Esophagus muscularis mucosa (tissue), 4 donors: ENCODE measurements at regions not wholly inside any gene's neighbourhood (a gene's known extent, or its start where the extent isn't known, plus 50 kb on each side); places are given as distances from the start of the nearest gene placed in this dataset.
"Not testable (repeated sequence)": the region's sequence is repeated elsewhere in the genome, so short reads cannot be mapped to it uniquely, and the experiment has no call there.

Experiments used
- DNase-seq: peaks from one replicate; pipeline ENCODE4 v3.0.0-alpha.2; 2017; ENCODE audit errors: extremely low spot score
- H3K27ac ChIP-seq, 4 donors: fragments of 200-600 bp; sonication (generic); replicated peaks in 1 of 4; 1 replicate in 3 of 4; 2 replicates in 1 of 4; pipeline ENCODE4 v1.5.1; 2016 to 2019; ENCODE audit warnings: mild to moderate bottlenecking in 1 of 4
- H3K27me3 ChIP-seq, 4 donors: fragments of 200-600 bp; sonication (generic); one replicate each; pipeline versions ENCODE4 v1.5.1 to v1.6.0; 2016 to 2019
- H3K36me3 ChIP-seq, 4 donors: fragments of 200-600 bp; sonication (generic); one replicate each; pipeline ENCODE4 v1.5.1; 2016 to 2019
- H3K4me1 ChIP-seq, 4 donors: fragments of 200-600 bp; sonication (generic); one replicate each; pipeline ENCODE4 v1.5.1; 2016 to 2019
- H3K4me3 ChIP-seq, 4 donors: fragments of 200-600 bp; sonication (generic); 1 replicate in 2 of 4; 2 replicates in 2 of 4; pipeline ENCODE4 v1.5.1; 2016 to 2019; ENCODE audit warnings: mild to moderate bottlenecking in 4 of 4, moderate library complexity in 1 of 4
- H3K9me3 ChIP-seq, 4 donors: fragments of 200-600 bp; sonication (generic); 1 replicate in 3 of 4; 2 replicates in 1 of 4; pipeline ENCODE4 v1.5.1; 2016 to 2019
- CTCF ChIP-seq, 3 experiments: fragments of 200-600 bp in 2 of 3; fragments of 450-650 bp in 1 of 3; sonication (generic) in 2 of 3; IDR thresholded peaks; one replicate each; pipeline ENCODE4 v1.5.1; 2017 to 2019; ENCODE audit warnings: antibody characterized with exemption in 3 of 3, mild to moderate bottlenecking in 2 of 3, moderate library complexity in 1 of 3
- EP300 ChIP-seq: sonication (generic); formaldehyde crosslinking; IDR thresholded peaks from one replicate; pipeline ENCODE4 v1.6.1; 2017; ENCODE audit warnings: antibody characterized with exemption
- POLR2A ChIP-seq: fragments of 450-650 bp; IDR thresholded peaks from one replicate; pipeline ENCODE4 v1.6.1; 2017; ENCODE audit warnings: antibody characterized with exemption, moderate library complexity, mild to moderate bottlenecking, low read depth
- POLR2AphosphoS5 ChIP-seq, 2 donors: sonication (generic); formaldehyde crosslinking; IDR thresholded peaks; one replicate each; pipeline ENCODE4 v1.6.1; 2017; ENCODE audit warnings: antibody characterized with exemption in 2 of 2
- WGBS: methylation state at CpG from one replicate; pipeline ENCODE4 v1.1.5; 2018; 5-methylcytosine and 5-hydroxymethylcytosine counted together
- intact Hi-C: fragments of 100-400 bp; cut with DNase I; formaldehyde crosslinking; loops from one replicate; pipeline ENCODE4 v1.15.1; 2023

GRCh38 chr11:49328485-49329186 is 120.2 kb upstream of the FOLH1 start:
- H3K4me3 ChIP-seq, H3K27me3 ChIP-seq, H3K9me3 ChIP-seq, H3K36me3 ChIP-seq, intact Hi-C loops, H3K27ac ChIP-seq, DNase-seq, H3K4me1 ChIP-seq: not testable (repeated sequence)
- WGBS = 64% methylated on average over 5 of the region's 5 CpGs

- H3K4me1 ChIP-seq, DNase-seq, H3K27ac ChIP-seq, H3K36me3 ChIP-seq, H3K9me3 ChIP-seq, intact Hi-C loops, H3K4me3 ChIP-seq, H3K27me3 ChIP-seq: not testable (repeated sequence)
These were observed 119.4 kb upstream of the FOLH1 start for GRCh38 chr11:49327766-49328165.

- DNase-seq, H3K27ac ChIP-seq, H3K4me1 ChIP-seq, H3K36me3 ChIP-seq, H3K9me3 ChIP-seq, H3K4me3 ChIP-seq, H3K27me3 ChIP-seq, intact Hi-C loops: not testable (repeated sequence)
- 44% methylated on average over 3 of the region's 3 CpGs for WGBS
These were observed 118.2 kb upstream of the FOLH1 start for GRCh38 chr11:49326651-49327050.

- TF ChIP-seq EP300 (no peak), POLR2A (no peak), CTCF (IDR thresholded peaks at IDR 0.05) (no peak), POLR2AphosphoS5 (IDR thresholded peaks at IDR 0.05) (no peak)
- no peak overlapping the region for H3K4me3 ChIP-seq
- H3K27ac ChIP-seq = no peak overlapping the region
- DNase-seq = no peak
- H3K36me3 ChIP-seq = no peaks in the 10 kb centered on the region
- H3K4me1 ChIP-seq = no peaks in the 10 kb centered on the region
- no peaks in the 10 kb centered on the region for H3K27me3 ChIP-seq
- H3K9me3 ChIP-seq = no peaks in the 10 kb centered on the region
- intact Hi-C loops = no loop called here
- WGBS = 81% methylated on average over 2 of the region's 2 CpGs
These were observed 107.8 kb upstream of the FOLH1 start for GRCh38 chr11:49316180-49316579.

- Histone ChIP-seq H3K27me3 (no peaks in the 10 kb centered on the region), H3K4me1 (no peaks in the 10 kb centered on the region), H3K27ac (no peak overlapping the region), H3K36me3 (no peaks in the 10 kb centered on the region), H3K4me3 (no peak overlapping the region), H3K9me3 (no peaks in the 10 kb centered on the region)
- WGBS = 90% methylated on average over 1 of the region's 1 CpG
- intact Hi-C loops = no loop called here
- DNase-seq = no peak
- TF ChIP-seq EP300 = no peak
These were observed 94.7 kb upstream of the FOLH1 start for GRCh38 chr11:49303080-49303479.

GRCh38 chr11:49302360-49302759 is 94.0 kb upstream of the FOLH1 start:
- TF ChIP-seq CTCF (IDR thresholded peaks at IDR 0.05) (no peak), POLR2AphosphoS5 (IDR thresholded peaks at IDR 0.05) (no peak), POLR2A (no peak), EP300 (no peak)
- intact Hi-C loops = no loop called here

GRCh38 chr11:49298017-49298416 is 89.6 kb upstream of the FOLH1 start:
- H3K4me3 ChIP-seq, intact Hi-C loops, H3K36me3 ChIP-seq, H3K9me3 ChIP-seq, H3K4me1 ChIP-seq, H3K27me3 ChIP-seq, DNase-seq, H3K27ac ChIP-seq: not testable (repeated sequence)
- WGBS = 78% methylated on average over 1 of the region's 1 CpG

More at GRCh38 chr11:49302360-49302759, 94.0 kb upstream of the FOLH1 start:
- whole genome bisulfite sequencing = 69% methylated on average over 2 of the region's 2 CpGs
- DNase-seq = no peak
- H3K27ac ChIP-seq = no peak overlapping the region
- H3K4me3 ChIP-seq = no peak overlapping the region
- H3K27me3 ChIP-seq = no peaks in the 10 kb centered on the region
- peaks cover 0 to 3% (median 0%) of the 10 kb centered on the region in 4 donors for H3K9me3 ChIP-seq
- H3K36me3 ChIP-seq = no peaks in the 10 kb centered on the region
- H3K4me1 ChIP-seq = no peaks in the 10 kb centered on the region

GRCh38 chr11:49283911-49284310 is 75.5 kb upstream of the FOLH1 start:
- WGBS = 53% methylated on average over 3 of the region's 3 CpGs

GRCh38 chr11:49283282-49283681 is 74.9 kb upstream of the FOLH1 start:
- H3K27me3 ChIP-seq, H3K4me3 ChIP-seq, H3K36me3 ChIP-seq, DNase-seq, H3K9me3 ChIP-seq, H3K4me1 ChIP-seq, H3K27ac ChIP-seq, intact Hi-C loops: not testable (repeated sequence)
- WGBS = 0% methylated on average over 1 of the region's 1 CpG

More at GRCh38 chr11:49283911-49284310, 75.5 kb upstream of the FOLH1 start:
- H3K36me3 ChIP-seq, H3K27me3 ChIP-seq, H3K9me3 ChIP-seq, intact Hi-C loops, H3K27ac ChIP-seq, DNase-seq, H3K4me3 ChIP-seq, H3K4me1 ChIP-seq: not testable (repeated sequence)

GRCh38 chr11:49282125-49282524 is 73.7 kb upstream of the FOLH1 start:
- DNase-seq, H3K36me3 ChIP-seq, intact Hi-C loops, H3K9me3 ChIP-seq, H3K27ac ChIP-seq, H3K4me1 ChIP-seq, H3K4me3 ChIP-seq, H3K27me3 ChIP-seq: not testable (repeated sequence)
- WGBS = 85% methylated on average over 3 of the region's 3 CpGs

- H3K27ac ChIP-seq, H3K36me3 ChIP-seq, H3K4me3 ChIP-seq, H3K4me1 ChIP-seq, H3K9me3 ChIP-seq, DNase-seq, H3K27me3 ChIP-seq, intact Hi-C loops: not testable (repeated sequence)
- 68% methylated on average over 2 of the region's 2 CpGs for WGBS
These were observed 69.5 kb upstream of the FOLH1 start for GRCh38 chr11:49277951-49278350.
